ENCODE measurements at regions not wholly inside any gene's neighbourhood (a gene's known extent, or its start where the extent isn't known, plus 50 kb on each side); places are given as distances from the start of the nearest gene placed in this dataset.

DNA sequence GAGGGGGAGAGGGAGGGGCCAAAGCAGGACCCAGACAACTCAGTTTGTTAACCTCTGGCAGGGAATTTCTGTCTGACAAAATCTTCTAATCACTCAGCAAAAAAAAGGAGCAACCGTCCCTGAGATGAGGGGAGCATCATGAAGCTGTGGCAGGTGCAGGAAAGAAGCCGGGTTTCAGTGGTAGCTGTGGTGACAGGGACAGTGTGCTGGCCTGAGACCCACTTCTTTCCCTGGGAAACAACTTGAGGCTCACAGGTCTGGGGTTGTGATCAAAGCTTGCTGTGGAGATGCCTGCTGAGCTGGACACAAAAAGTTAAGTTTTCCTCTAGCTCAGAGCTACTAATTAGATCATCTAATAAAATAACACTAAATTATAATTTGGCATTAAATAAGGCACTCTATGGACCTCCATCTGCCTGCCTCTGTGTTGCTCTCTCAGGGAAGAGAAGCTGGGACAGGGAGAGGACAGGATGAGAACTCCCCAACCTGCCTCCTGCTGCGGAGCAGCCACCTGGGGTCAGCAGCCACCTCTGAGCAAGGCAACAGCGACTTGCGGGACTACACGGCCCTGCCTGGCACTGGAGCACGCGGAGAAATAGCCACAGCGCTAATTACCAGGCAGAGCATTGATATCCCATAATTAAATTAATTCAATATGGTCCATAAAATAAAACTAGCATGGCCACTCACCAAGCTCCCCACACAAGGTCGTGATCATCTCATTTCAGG lies 104.6 kb upstream of the TEX51 start:
- WGBS, 2 experiments (ENCODE audit: insufficient coverage in 2 of 2): 68 to 79% methylated on average over 4 to 5 of the region's 10 CpGs
- Histone ChIP-seq H3K27ac (ENCODE audit: low read depth, low read length, severe bottlenecking) (no peak overlapping the region), H3K9me3 (ENCODE audit: control insufficient read depth, low read length) (no peaks in the 10 kb centered on the region), H3K36me3 (ENCODE audit: control insufficient read depth, insufficient read depth, low read length) (no peaks in the 10 kb centered on the region), H3K4me1 (ENCODE audit: control insufficient read depth, insufficient read depth, low read length, poor library complexity, severe bottlenecking) (no peaks in the 10 kb centered on the region), H3K4me3 (ENCODE audit: extremely low read depth, insufficient read depth, low read length, poor library complexity, severe bottlenecking) (no peak overlapping the region)

DNA sequence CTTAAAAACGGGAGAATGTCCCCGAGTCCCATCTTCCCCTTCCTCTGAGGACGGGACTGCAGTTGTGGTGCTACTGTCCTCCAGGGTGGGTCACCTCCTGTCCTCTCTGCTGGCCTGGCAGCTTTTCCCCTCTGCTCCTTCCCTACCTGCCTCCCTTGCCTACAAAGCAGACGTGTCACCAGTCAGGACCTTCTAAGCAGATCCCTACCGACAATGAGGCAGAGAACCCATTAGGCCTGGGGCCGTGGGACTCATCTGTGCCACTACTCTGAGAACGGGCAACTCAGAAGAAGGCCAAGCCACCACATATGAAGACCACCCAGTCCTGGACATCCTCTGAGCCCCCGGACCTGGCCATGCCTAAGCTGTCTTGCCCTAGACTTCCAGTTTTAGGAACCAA lies 103.0 kb upstream of the TEX51 start:
- Histone ChIP-seq H3K27ac (ENCODE audit: low read depth, low read length, severe bottlenecking) (no peak overlapping the region), H3K9me3 (ENCODE audit: control insufficient read depth, low read length) (no peaks in the 10 kb centered on the region), H3K4me3 (ENCODE audit: extremely low read depth, insufficient read depth, low read length, poor library complexity, severe bottlenecking) (no peak overlapping the region), H3K4me1 (ENCODE audit: control insufficient read depth, insufficient read depth, low read length, poor library complexity, severe bottlenecking) (no peaks in the 10 kb centered on the region), H3K36me3 (ENCODE audit: control insufficient read depth, insufficient read depth, low read length) (no peaks in the 10 kb centered on the region)
- WGBS, 2 experiments (ENCODE audit: insufficient coverage in 2 of 2): 93 to 96% methylated on average over 6 to 8 of the region's 8 CpGs

DNA sequence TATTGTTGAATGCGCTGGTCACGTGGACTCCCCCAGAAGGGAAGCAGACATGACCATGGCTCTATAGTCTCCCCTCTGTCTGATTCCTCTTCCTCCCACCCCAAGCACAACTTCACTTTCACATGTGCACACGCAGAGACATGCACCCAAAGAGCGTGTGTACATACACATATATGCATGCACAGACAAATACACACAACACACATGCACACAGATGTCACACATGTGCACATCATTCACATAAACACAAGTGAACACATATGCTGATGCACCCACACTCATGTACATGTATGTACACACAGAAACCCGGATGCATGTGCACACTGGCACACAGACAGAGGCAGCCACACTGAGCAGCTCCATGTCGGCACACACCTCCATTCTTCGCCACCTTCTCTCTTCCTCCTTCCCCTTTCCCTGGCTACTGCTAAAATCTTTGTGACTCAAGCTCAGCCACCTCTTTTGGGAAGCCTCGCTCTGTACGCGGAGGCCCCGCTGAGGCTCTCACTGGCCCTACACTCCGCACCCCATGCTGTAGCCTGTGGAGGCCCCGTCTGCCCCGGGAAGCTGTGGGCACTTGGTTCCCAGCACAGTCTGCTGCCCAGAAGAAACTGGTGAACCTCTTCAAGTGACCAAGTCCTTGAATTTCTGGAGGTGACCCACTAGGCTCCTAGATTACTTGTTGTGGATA lies 101.6 kb upstream of the TEX51 start:
- 89 to 99% methylated on average over 12 to 14 of the region's 14 CpGs for WGBS, 2 experiments (ENCODE audit: insufficient coverage in 2 of 2)

DNA sequence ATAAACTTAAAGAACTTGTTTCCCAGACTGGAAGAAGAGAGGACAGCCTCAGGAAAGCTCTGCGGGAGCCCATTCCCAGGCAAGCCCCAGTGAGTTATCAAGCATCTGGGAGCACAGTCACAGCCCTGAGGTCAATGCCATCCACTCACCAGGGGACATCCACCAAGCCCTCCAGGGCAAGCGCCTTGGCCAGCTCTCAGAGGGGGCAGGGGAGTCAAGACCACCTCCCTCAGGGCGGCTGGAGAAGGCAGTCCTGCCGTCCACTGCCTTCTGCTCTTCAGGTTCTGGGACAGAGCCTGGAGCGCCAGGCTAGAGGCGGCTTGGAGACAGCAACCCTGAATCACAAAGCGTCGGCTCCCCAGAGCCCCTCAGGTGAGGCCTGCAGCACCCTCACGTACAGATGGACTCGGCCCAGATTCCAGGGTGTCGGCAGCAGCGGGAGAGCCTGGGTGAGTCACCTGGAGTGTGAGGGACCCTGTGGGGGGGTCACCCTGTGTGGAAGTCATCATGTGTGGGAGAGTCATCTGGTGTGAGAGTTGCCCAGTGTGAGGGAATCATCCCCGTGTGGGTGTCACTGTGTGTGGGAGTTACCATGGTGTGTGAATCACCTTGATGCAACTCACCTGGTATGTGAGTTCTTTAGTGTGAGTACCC lies 100.9 kb upstream of the TEX51 start:
- H3K4me1 ChIP-seq (ENCODE audit: control insufficient read depth, insufficient read depth, low read length, poor library complexity, severe bottlenecking): no peaks in the 10 kb centered on the region
- H3K36me3 ChIP-seq (ENCODE audit: control insufficient read depth, insufficient read depth, low read length): no peaks in the 10 kb centered on the region
- no peaks in the 10 kb centered on the region for H3K9me3 ChIP-seq (ENCODE audit: control insufficient read depth, low read length)
- H3K4me3 ChIP-seq (ENCODE audit: extremely low read depth, insufficient read depth, low read length, poor library complexity, severe bottlenecking): no peak overlapping the region
- 95 to 98% methylated on average over 8 to 12 of the region's 13 CpGs for WGBS, 2 experiments (ENCODE audit: insufficient coverage in 2 of 2)
- no peak overlapping the region for H3K27ac ChIP-seq (ENCODE audit: low read depth, low read length, severe bottlenecking)

More for the DNA sequence above, 101.6 kb upstream of the TEX51 start:
- Histone ChIP-seq H3K4me1 (ENCODE audit: control insufficient read depth, insufficient read depth, low read length, poor library complexity, severe bottlenecking) (no peaks in the 10 kb centered on the region), H3K4me3 (ENCODE audit: extremely low read depth, insufficient read depth, low read length, poor library complexity, severe bottlenecking) (no peak overlapping the region), H3K9me3 (ENCODE audit: control insufficient read depth, low read length) (no peaks in the 10 kb centered on the region), H3K36me3 (ENCODE audit: control insufficient read depth, insufficient read depth, low read length) (no peaks in the 10 kb centered on the region), H3K27ac (ENCODE audit: low read depth, low read length, severe bottlenecking) (no peak overlapping the region)

DNA sequence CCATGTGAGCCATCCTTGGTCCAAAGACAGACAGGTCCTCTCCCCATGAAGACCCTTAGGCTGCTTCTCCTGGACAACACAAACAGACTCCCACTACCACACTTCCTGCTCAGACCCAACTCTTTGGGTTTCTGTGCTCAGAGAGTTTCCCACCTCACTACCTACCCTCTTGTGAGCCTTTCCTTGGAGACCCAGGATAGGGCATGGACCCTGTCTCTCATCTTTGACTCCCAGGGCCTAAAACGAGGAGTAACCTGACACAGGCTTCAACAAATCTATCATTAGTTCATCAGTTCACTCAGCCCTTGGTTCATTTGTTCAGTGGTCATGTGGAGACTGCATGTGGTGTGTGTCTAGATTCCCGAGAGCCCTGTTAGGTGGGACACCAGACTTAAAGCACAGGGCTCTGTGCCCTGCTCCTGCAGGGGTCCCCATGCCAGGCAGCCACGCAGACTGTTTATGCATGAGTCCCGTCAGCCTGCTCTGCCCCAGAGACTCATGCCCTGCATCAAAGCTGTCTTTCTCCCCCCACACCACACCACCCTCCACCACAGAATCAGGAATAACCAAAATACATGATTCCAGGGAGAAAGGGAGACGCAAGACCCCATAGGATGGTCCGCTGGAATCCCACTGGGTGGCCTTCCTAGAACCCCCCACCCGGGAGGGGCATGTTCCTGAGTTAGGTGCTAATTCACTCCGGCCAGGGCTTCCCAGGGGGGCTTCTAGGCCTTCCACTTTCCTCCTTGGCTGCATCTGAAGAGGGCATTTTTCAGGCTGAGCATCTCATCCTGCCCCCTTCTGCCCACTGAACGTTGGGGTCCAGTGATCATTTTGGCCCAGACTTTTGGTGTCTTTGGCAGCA lies 100.2 kb upstream of the TEX51 start:
- Histone ChIP-seq H3K27ac (ENCODE audit: low read depth, low read length, severe bottlenecking) (no peak overlapping the region), H3K36me3 (ENCODE audit: control insufficient read depth, insufficient read depth, low read length) (no peaks in the 10 kb centered on the region), H3K9me3 (ENCODE audit: control insufficient read depth, low read length) (no peaks in the 10 kb centered on the region), H3K4me3 (ENCODE audit: extremely low read depth, insufficient read depth, low read length, poor library complexity, severe bottlenecking) (no peak overlapping the region), H3K4me1 (ENCODE audit: control insufficient read depth, insufficient read depth, low read length, poor library complexity, severe bottlenecking) (no peaks in the 10 kb centered on the region)
- 77 to 82% methylated on average over 5 to 7 of the region's 9 CpGs for WGBS, 2 experiments (ENCODE audit: insufficient coverage in 2 of 2)

DNA sequence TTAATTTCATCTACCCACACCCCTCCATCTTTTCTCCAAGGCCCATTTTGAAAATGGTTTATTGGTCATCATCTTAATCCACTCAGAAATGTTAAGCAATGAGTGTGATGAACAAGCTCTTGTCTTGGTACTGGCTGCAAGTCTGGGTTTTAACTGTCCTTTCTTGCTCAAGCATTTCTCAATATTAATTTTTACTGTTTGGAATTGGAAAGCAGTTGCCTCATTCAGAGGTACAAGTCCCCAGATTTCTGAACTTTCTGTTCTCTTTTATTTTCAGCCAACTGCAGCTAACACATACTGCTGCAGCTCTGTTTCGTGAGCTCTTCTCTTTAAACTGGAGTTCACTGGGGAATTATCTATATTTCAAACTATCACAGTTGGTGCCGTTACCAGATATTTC lies 99.4 kb upstream of the TEX51 start:
- no peak overlapping the region for H3K27ac ChIP-seq (ENCODE audit: low read depth, low read length, severe bottlenecking)
- no peaks in the 10 kb centered on the region for H3K9me3 ChIP-seq (ENCODE audit: control insufficient read depth, low read length)
- H3K4me1 ChIP-seq (ENCODE audit: control insufficient read depth, insufficient read depth, low read length, poor library complexity, severe bottlenecking): no peaks in the 10 kb centered on the region
- no peaks in the 10 kb centered on the region for H3K36me3 ChIP-seq (ENCODE audit: control insufficient read depth, insufficient read depth, low read length)
- no peak overlapping the region for H3K4me3 ChIP-seq (ENCODE audit: extremely low read depth, insufficient read depth, low read length, poor library complexity, severe bottlenecking)
- 100% methylated on average over 1 of the region's 2 CpGs; no CpG with 5 or more reads in 1 of the 2 experiments for whole genome bisulfite sequencing, 2 experiments (ENCODE audit: insufficient coverage in 2 of 2)

DNA sequence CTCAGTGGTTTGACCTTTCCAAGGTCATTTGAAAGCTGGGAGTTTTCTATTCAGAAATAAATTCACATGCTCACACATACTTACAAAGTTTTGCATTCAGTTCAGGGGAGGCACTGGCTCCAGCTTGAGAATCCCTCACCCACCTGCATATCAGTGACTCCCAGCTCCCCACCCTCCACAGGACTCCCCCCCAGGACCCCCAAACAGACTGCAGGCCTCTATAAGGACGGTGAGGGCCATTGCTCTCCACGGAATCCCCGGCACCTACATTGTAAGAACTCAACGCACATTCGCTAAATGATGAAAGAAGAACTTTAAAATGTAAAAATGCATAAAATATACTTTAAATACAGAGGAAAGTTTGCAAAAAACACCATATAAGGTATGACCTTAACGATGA lies 97.2 kb upstream of the TEX51 start:
- no peak overlapping the region for H3K4me3 ChIP-seq (ENCODE audit: extremely low read depth, insufficient read depth, low read length, poor library complexity, severe bottlenecking)
- no CpG with 5 or more reads among the region's 6 CpGs for WGBS, 2 experiments (ENCODE audit: insufficient coverage in 2 of 2)
- H3K36me3 ChIP-seq (ENCODE audit: control insufficient read depth, insufficient read depth, low read length): no peaks in the 10 kb centered on the region
- no peaks in the 10 kb centered on the region for H3K4me1 ChIP-seq (ENCODE audit: control insufficient read depth, insufficient read depth, low read length, poor library complexity, severe bottlenecking)
- no peaks in the 10 kb centered on the region for H3K9me3 ChIP-seq (ENCODE audit: control insufficient read depth, low read length)
- H3K27ac ChIP-seq (ENCODE audit: low read depth, low read length, severe bottlenecking): no peak overlapping the region

DNA sequence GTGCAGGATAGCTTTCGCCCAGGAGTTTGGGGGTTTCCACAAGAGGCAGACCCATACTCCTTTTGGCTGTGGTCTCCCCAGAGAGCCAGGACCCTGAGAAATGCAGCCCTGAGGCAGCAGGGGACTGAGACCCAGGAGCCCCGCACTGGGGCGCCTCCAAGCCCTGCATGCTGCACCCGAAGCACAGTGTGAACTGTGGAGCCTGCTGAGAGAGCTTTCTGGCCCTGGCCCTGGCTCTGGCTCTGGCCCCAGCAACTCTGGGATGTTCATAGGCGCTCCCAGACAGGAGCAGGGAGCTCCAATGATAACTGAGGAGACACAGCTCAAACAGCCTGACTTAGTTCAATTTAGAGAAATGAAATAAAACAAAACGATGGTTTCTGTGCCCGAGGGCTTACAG lies 96.4 kb upstream of the TEX51 start:
- H3K4me3 ChIP-seq (ENCODE audit: extremely low read depth, insufficient read depth, low read length, poor library complexity, severe bottlenecking): no peak overlapping the region
- H3K4me1 ChIP-seq (ENCODE audit: control insufficient read depth, insufficient read depth, low read length, poor library complexity, severe bottlenecking): no peaks in the 10 kb centered on the region
- H3K9me3 ChIP-seq (ENCODE audit: control insufficient read depth, low read length): no peaks in the 10 kb centered on the region
- H3K27ac ChIP-seq (ENCODE audit: low read depth, low read length, severe bottlenecking): no peak overlapping the region
- no peaks in the 10 kb centered on the region for H3K36me3 ChIP-seq (ENCODE audit: control insufficient read depth, insufficient read depth, low read length)
- 79 to 92% methylated on average over 6 to 7 of the region's 7 CpGs for WGBS, 2 experiments (ENCODE audit: insufficient coverage in 2 of 2)

DNA sequence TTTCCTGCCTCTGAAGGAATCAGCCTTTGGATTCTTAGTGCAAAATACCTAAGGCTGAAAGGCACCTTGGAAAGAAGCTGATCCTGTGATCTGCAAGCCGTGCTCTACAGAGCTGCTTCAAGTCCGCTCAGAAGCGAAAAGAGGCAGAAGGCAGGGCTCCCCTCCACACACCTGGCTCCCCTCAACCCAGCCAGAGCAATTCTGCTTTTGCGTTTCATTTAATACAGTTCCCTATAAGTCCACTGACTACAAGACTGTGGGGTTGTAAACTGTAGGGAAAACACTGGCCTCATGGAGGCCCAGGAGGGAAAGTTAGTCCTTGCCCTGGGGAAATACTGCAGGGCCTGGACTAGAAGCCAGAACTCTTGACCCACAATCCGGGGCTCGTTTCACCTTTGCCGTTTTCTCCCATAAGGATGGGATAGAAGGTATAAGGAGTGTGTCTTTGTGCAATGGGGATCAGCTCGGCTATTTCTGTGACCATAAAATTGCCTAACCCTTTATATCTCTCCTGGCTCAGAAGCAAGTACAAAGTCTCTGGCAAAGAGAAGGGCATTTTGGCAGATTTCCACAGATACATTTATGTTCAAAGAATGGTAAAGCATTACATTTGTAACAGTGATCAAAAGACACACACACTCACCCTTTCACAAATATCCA lies 95.8 kb upstream of the TEX51 start:
- no peaks in the 10 kb centered on the region for H3K9me3 ChIP-seq (ENCODE audit: control insufficient read depth, low read length)
- no peak overlapping the region for H3K4me3 ChIP-seq (ENCODE audit: extremely low read depth, insufficient read depth, low read length, poor library complexity, severe bottlenecking)
- H3K36me3 ChIP-seq (ENCODE audit: control insufficient read depth, insufficient read depth, low read length): no peaks in the 10 kb centered on the region
- H3K27ac ChIP-seq (ENCODE audit: low read depth, low read length, severe bottlenecking): no peak overlapping the region
- whole genome bisulfite sequencing, 2 experiments (ENCODE audit: insufficient coverage in 2 of 2): 80 to 82% methylated on average over 2 to 4 of the region's 8 CpGs
- H3K4me1 ChIP-seq (ENCODE audit: control insufficient read depth, insufficient read depth, low read length, poor library complexity, severe bottlenecking): no peaks in the 10 kb centered on the region

DNA sequence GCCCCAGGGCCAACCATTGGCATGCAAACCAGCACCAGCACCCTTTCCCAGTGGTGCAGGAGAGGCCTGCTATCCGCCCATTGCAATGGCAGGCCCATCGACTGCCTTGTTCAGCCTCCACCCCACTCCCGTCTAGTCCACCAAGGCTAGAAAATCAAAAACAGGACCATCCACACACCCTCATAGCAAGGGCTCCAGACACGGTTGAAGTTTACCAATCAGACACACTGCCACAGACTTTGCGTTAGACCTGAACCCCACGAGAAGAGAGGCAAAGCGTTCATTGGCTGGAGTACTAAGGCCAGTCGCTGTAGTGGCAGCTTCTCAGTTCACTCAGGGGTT lies 95.3 kb upstream of the TEX51 start:
- no peaks in the 10 kb centered on the region for H3K9me3 ChIP-seq (ENCODE audit: control insufficient read depth, low read length)
- H3K27ac ChIP-seq (ENCODE audit: low read depth, low read length, severe bottlenecking): no peak overlapping the region
- H3K4me1 ChIP-seq (ENCODE audit: control insufficient read depth, insufficient read depth, low read length, poor library complexity, severe bottlenecking): no peaks in the 10 kb centered on the region
- no peak overlapping the region for H3K4me3 ChIP-seq (ENCODE audit: extremely low read depth, insufficient read depth, low read length, poor library complexity, severe bottlenecking)
- 88 to 92% methylated on average over 7 to 8 of the region's 8 CpGs for WGBS, 2 experiments (ENCODE audit: insufficient coverage in 2 of 2)
- no peaks in the 10 kb centered on the region for H3K36me3 ChIP-seq (ENCODE audit: control insufficient read depth, insufficient read depth, low read length)

Measured in mesodermal cell (in vitro differentiated cells).